WI38 (cell line): ENCODE measurements at regions not wholly inside any gene's neighbourhood (a gene's known extent, or its start where the extent isn't known, plus 50 kb on each side); places are given as distances from the start of the nearest gene placed in this dataset.

Experiments
- H3K4me3 ChIP-seq: 2 replicates; pipeline ENCODE4 v1.5.1; 2011; ENCODE audit warnings: low read depth, mild to moderate bottlenecking, control low read depth, low read length
- TF ChIP-seq, protein P1 (sequence below): IDR thresholded peaks from 2 replicates; pipeline ENCODE4 v1.5.1; 2012; ENCODE audit warnings: low read depth, mild to moderate bottlenecking, control low read depth, low read length

GRCh38 chr4:126435491-126435890, 1120.7 kb downstream of the FAT4 start:
- TF ChIP-seq, protein P1, sequence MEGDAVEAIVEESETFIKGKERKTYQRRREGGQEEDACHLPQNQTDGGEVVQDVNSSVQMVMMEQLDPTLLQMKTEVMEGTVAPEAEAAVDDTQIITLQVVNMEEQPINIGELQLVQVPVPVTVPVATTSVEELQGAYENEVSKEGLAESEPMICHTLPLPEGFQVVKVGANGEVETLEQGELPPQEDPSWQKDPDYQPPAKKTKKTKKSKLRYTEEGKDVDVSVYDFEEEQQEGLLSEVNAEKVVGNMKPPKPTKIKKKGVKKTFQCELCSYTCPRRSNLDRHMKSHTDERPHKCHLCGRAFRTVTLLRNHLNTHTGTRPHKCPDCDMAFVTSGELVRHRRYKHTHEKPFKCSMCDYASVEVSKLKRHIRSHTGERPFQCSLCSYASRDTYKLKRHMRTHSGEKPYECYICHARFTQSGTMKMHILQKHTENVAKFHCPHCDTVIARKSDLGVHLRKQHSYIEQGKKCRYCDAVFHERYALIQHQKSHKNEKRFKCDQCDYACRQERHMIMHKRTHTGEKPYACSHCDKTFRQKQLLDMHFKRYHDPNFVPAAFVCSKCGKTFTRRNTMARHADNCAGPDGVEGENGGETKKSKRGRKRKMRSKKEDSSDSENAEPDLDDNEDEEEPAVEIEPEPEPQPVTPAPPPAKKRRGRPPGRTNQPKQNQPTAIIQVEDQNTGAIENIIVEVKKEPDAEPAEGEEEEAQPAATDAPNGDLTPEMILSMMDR, result no peak
- no peak overlapping the region for H3K4me3 ChIP-seq

GRCh38 chr4:126440297-126440696, 1125.5 kb downstream of the FAT4 start:
- TF ChIP-seq, protein P1, result no peak
- H3K4me3 ChIP-seq, result no peak overlapping the region

DNA sequence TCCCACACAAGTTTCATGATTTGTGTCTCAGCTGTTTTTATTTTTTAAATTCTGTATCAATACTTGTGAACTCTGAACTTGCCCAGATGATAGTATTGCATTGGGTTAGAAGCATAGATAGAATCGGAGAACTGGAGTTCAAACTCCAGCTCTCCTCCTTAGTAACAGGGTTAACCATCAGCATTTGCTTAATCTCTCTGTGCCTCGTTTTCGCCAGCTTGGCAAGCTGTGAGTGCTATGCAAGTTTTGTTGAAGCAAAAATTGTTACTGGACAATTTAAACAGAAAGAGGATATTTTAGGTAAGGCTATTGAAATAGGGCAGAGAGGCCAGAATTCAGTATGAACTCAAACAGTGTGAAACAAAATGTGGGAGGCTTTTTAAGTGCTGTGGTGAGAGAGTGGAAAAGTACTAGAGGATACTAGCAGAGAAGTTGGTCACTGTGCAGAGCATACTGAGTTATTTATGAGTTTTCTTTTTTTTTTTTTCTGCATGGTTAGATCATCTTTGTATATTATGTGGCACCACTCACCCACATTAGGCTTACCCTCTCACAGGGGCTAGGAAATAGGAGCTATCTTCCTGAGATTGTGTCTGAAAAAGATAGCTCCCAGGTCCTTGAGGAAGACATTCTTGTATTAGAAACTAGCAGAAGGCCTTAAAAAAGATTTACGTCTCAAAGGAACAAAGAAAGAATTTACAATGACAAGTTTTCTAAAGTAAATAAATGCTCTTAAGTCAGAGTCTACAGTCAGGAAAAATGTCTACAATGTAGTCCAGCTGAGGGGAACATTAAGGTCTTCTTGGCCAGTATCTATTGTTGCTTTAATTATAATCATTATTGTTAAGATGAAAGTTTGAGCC, 1126.6 kb downstream of the FAT4 start:
- TF ChIP-seq, protein P1, result no peak
- no peak overlapping the region for H3K4me3 ChIP-seq

DNA sequence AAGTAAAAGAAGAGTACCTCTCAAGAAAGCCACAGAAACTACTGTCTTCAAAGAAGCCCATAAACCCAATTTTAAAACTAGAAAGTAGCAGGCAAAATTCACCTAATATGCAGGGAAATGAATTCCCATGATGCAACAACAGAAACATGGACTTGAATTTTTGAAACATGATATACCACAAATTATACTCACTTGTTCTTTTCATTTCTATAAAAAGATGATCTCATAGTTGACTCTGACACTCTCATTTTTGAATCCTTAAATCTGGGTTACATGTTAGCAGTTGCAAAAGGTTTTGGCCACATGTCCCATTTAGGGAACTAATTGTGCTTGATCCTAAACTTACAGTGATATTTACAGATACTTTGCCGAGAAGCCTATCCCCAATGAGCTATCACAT, 1130.8 kb downstream of the FAT4 start:
- TF ChIP-seq, protein P1, result no peak
- no peak overlapping the region for H3K4me3 ChIP-seq

DNA sequence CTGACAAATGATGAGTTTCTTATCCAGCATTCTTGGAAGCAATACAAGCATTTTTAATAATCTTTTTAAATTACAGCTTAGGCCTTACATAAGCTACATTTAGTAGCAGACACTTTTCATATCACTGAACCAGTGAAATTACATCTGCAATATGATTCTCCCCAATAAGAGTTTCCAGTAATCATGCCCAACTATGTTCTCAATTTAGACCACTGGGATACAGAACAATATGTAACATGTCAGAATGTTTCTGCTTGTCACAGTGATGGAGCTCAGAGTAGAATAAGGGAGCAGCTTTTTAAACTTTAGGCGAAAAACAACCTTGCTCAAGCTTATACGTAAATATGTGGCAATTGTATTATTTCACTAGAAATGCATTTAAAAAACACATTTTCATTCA, 1132.2 kb downstream of the FAT4 start:
- H3K4me3 ChIP-seq, result no peak overlapping the region
- TF ChIP-seq, protein P1, result no peak

GRCh38 chr4:126448086-126448845, 1133.5 kb downstream of the FAT4 start:
- H3K4me3 ChIP-seq, result no peak overlapping the region
- TF ChIP-seq, protein P1, result no peak
